MCF 10A (cell line): ENCODE measurements at regions not wholly inside any gene's neighbourhood (a gene's known extent, or its start where the extent isn't known, plus 50 kb on each side); places are given as distances from the start of the nearest gene placed in this dataset.

Source experiments
- BruUV-seq: library from RNA; stranded (reverse); fragments of 400-500 nt; replicated peaks from 2 replicates; lab custom pipeline; 2021; lab: Mats Ljungman, UMichigan
- CTCF ChIA-PET: fragments of 300-600 bp; sonication (Branson Sonifier 250); formaldehyde crosslinking; extraction: SDS; loops from one replicate; lab custom pipeline; 2021; ENCODE audit warnings: antibody characterized with exemption, inconsistent platforms; lab: Yijun Ruan, JAX
- POLR2A ChIA-PET: fragments of 300-600, 350-650 bp; sonication (Branson Sonifier 250); formaldehyde crosslinking; extraction: SDS; loops from one replicate; lab custom pipeline; 2020; ENCODE audit warnings: antibody characterized with exemption, inconsistent platforms; lab: Yijun Ruan, JAX
- DNase-seq: peaks from one replicate; pipeline ENCODE4 v3.0.0-alpha.2; 2018; ENCODE audit not compliant: unreplicated experiment
- H3K27ac Mint-ChIP-seq: one replicate; pipeline ENCODE4 v1.8.0; 2022; ENCODE audit warnings: mild to moderate bottlenecking, low read depth, mixed read lengths; ENCODE audit not compliant: unreplicated experiment
- H3K27me3 Mint-ChIP-seq: one replicate; pipeline ENCODE4 v1.8.0; 2022; ENCODE audit warnings: mixed read lengths; ENCODE audit not compliant: insufficient read depth, unreplicated experiment
- H3K36me3 Mint-ChIP-seq: one replicate; pipeline ENCODE4 v1.8.0; 2022; ENCODE audit warnings: mild to moderate bottlenecking, moderate library complexity, mixed read lengths; ENCODE audit not compliant: insufficient read depth, unreplicated experiment
- H3K4me1 Mint-ChIP-seq: one replicate; pipeline ENCODE4 v1.8.0; 2022; ENCODE audit warnings: mixed read lengths; ENCODE audit not compliant: insufficient read depth, unreplicated experiment
- H3K4me3 Mint-ChIP-seq: one replicate; pipeline ENCODE4 v1.8.0; 2022; ENCODE audit warnings: mild to moderate bottlenecking, moderate library complexity, mixed read lengths; ENCODE audit not compliant: unreplicated experiment
- H3K9me3 Mint-ChIP-seq: one replicate; pipeline ENCODE4 v1.8.0; 2022; ENCODE audit warnings: mixed read lengths; ENCODE audit not compliant: unreplicated experiment
- CTCF ChIP-seq: fragments of 200-600 bp; IDR thresholded peaks from one replicate; pipeline ENCODE4 v1.8.0; 2022; ENCODE audit warnings: antibody characterized with exemption, mild to moderate bottlenecking; ENCODE audit not compliant: unreplicated experiment
- intact Hi-C: fragments of 100-400 bp; cut with micrococcal nuclease; formaldehyde crosslinking; loops from 2 replicates; pipeline ENCODE4 v1.14.1; 2022

GRCh38 chr5:143671674-143672569 lies 140.0 kb upstream of the HMHB1 start:
- TF ChIP-seq CTCF: no peak
- no peak overlapping the region for H3K27ac Mint-ChIP-seq
- DNase-seq: no peak
- H3K4me1 Mint-ChIP-seq: peaks cover 22% of the 10 kb centered on the region
- H3K4me3 Mint-ChIP-seq: no peak overlapping the region
- peaks cover 7% of the 10 kb centered on the region for H3K9me3 Mint-ChIP-seq
- H3K27me3 Mint-ChIP-seq: no peaks in the 10 kb centered on the region
- H3K36me3 Mint-ChIP-seq: no peaks in the 10 kb centered on the region
- intact Hi-C loops: no loop called here
- BruUV-seq: no TSS peak
- ChIA-PET CTCF (interaction anchor here (0.6 kb wide), 1 partner anchor 1799 kb away, joined by 3 read pairs; no protein-coding TSS in a partner anchor), POLR2A (interaction anchor here (0.5 kb wide), 1 partner anchor 145 kb away, joined by 3 read pairs; no protein-coding TSS in a partner anchor)

DNA sequence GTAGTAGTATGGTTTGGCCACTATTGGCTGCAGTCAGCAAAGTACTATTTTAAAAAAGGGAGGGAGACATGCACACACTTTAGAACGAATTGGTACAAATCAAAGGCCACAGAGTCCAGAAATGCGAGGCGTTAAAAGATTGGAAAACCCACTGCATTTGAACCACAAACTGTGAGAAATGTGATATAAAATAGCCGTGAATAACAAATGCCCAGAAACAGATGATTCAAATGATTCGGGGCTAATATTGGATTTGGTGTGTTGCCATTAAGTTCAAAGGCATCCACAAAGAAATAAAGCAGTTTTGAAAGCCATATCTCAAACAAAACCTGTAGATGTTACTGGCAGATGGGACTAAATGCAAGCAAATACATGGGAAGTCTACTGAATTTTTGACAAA lies 140.9 kb upstream of the HMHB1 start:
- no peak overlapping the region for H3K4me3 Mint-ChIP-seq
- peaks cover 22% of the 10 kb centered on the region for H3K4me1 Mint-ChIP-seq
- BruUV-seq: no TSS peak
- POLR2A ChIA-PET: no interaction called here
- H3K36me3 Mint-ChIP-seq: no peaks in the 10 kb centered on the region
- CTCF ChIA-PET: interaction anchor here (1.6 kb wide), 1 partner anchor 160 kb away, joined by 3 read pairs; no protein-coding TSS in a partner anchor
- H3K27ac Mint-ChIP-seq: no peak overlapping the region
- TF ChIP-seq CTCF: no peak
- H3K27me3 Mint-ChIP-seq: no peaks in the 10 kb centered on the region
- no peak for DNase-seq
- intact Hi-C loops: no loop called here
- peaks cover 7% of the 10 kb centered on the region for H3K9me3 Mint-ChIP-seq

DNA sequence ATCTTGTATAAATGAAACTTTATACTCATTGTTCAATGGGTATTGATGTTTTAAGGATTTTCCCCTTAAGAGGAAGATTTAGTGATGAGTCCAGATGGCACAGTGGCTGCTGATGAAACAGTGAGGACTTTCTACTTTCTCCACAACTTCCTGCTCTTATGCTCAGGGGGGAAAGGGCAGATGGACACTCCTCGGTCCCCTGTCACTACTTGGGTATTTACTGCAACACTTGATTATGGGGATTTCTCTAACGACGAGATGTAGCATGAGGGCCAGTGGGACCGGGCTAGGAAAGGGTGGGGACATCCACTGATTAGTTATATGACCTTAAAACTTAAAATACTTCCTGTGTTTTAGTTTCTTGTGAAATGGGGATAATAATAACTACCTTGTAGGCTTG lies 146.1 kb upstream of the HMHB1 start:
- Mint-ChIP-seq H3K27me3 (no peaks in the 10 kb centered on the region), H3K9me3 (peaks cover 7% of the 10 kb centered on the region), H3K4me1 (no peaks in the 10 kb centered on the region), H3K36me3 (no peaks in the 10 kb centered on the region), H3K4me3 (no peak overlapping the region), H3K27ac (no peak overlapping the region)
- TF ChIP-seq CTCF: no peak
- POLR2A ChIA-PET: interaction anchor here (1.0 kb wide), 1 partner anchor 11 kb away, joined by 3 read pairs; no protein-coding TSS in a partner anchor
- DNase-seq: no peak
- CTCF ChIA-PET: interaction anchor here (0.8 kb wide), 1 partner anchor 262 kb away, joined by 3 read pairs; no protein-coding TSS in a partner anchor
- no TSS peak for BruUV-seq
- intact Hi-C loops: no loop called here

GRCh38 chr5:143664623-143665022 lies 147.3 kb upstream of the HMHB1 start:
- CTCF ChIA-PET: interaction anchor here (0.6 to 1.2 kb wide), 3 partner anchors 12 to 605 kb away, joined by 3 to 5 read pairs (median 3); no protein-coding TSS in a partner anchor
- Mint-ChIP-seq H3K4me3 (no peak overlapping the region), H3K9me3 (no peaks in the 10 kb centered on the region), H3K27me3 (no peaks in the 10 kb centered on the region), H3K4me1 (peaks cover 2% of the 10 kb centered on the region), H3K27ac (peak overlapping the region; percentile 10), H3K36me3 (no peaks in the 10 kb centered on the region)
- no peak for DNase-seq
- TF ChIP-seq CTCF: no peak
- intact Hi-C loops: no loop called here
- no TSS peak for BruUV-seq
- POLR2A ChIA-PET: no interaction called here
